ENCODE measurements at regions not wholly inside any gene's neighbourhood (a gene's known extent, or its start where the extent isn't known, plus 50 kb on each side); places are given as distances from the start of the nearest gene placed in this dataset.

GRCh38 chr7:116148626-116149025, 61.7 kb upstream of the TES start:
- no peak overlapping the region for H3K9ac ChIP-seq
- no peak overlapping the region for H2AFZ ChIP-seq
- no peak overlapping the region for H3K4me3 ChIP-seq (ENCODE audit: low read depth, low read length)
- no peaks in the 10 kb centered on the region for H3K79me2 ChIP-seq
- H3K4me2 ChIP-seq (ENCODE audit: low read length): no peak overlapping the region
- TF ChIP-seq CTCF (IDR thresholded peaks at IDR 0.05): no peak
- H3K4me1 ChIP-seq: no peaks in the 10 kb centered on the region
- H3K36me3 ChIP-seq (ENCODE audit: control insufficient read depth, insufficient read depth, low read length): no peaks in the 10 kb centered on the region
- no peak overlapping the region for H3K27ac ChIP-seq
- H3K27me3 ChIP-seq (ENCODE audit: control insufficient read depth, insufficient read depth, low read length): no peaks in the 10 kb centered on the region
- H3K9me3 ChIP-seq (ENCODE audit: control insufficient read depth, low read length): no peaks in the 10 kb centered on the region

DNA sequence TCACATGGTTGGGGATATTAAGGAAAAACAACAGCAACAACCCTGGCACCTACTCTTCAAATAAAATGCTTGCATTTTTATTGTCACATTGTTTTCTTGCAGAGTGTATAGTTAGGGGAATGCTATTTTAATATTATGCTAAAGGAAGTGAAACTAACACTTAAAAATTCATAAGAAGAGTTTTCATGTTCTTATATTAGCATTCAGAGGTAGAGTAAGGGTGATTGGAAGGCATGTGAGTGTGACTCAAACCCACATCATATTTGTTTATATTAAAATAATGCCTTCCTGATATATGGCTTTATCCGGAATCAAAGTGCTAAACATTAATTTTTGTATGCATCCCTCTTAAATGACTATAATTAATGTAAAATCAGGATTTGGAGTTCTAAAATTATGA, 59.8 kb upstream of the TES start:
- Histone ChIP-seq H3K36me3 (ENCODE audit: control insufficient read depth, insufficient read depth, low read length) (no peaks in the 10 kb centered on the region), H3K79me2 (no peaks in the 10 kb centered on the region), H3K4me1 (no peaks in the 10 kb centered on the region), H3K4me3 (ENCODE audit: low read depth, low read length) (no peak overlapping the region), H3K27ac (no peak overlapping the region), H2AFZ (no peak overlapping the region), H3K27me3 (ENCODE audit: control insufficient read depth, insufficient read depth, low read length) (no peaks in the 10 kb centered on the region), H3K9ac (no peak overlapping the region), H3K9me3 (ENCODE audit: control insufficient read depth, low read length) (no peaks in the 10 kb centered on the region), H3K4me2 (ENCODE audit: low read length) (no peak overlapping the region)
- TF ChIP-seq CTCF (IDR thresholded peaks at IDR 0.05): no peak

GRCh38 chr7:116152276-116152675, 58.1 kb upstream of the TES start:
- no peaks in the 10 kb centered on the region for H3K79me2 ChIP-seq
- H3K9me3 ChIP-seq (ENCODE audit: control insufficient read depth, low read length): no peaks in the 10 kb centered on the region
- no peak overlapping the region for H2AFZ ChIP-seq
- no peaks in the 10 kb centered on the region for H3K36me3 ChIP-seq (ENCODE audit: control insufficient read depth, insufficient read depth, low read length)
- no peak overlapping the region for H3K4me2 ChIP-seq (ENCODE audit: low read length)
- no peak overlapping the region for H3K27ac ChIP-seq
- H3K4me3 ChIP-seq (ENCODE audit: low read depth, low read length): no peak overlapping the region
- no peak overlapping the region for H3K9ac ChIP-seq
- no peaks in the 10 kb centered on the region for H3K4me1 ChIP-seq
- TF ChIP-seq CTCF (IDR thresholded peaks at IDR 0.05): no peak
- no peaks in the 10 kb centered on the region for H3K27me3 ChIP-seq (ENCODE audit: control insufficient read depth, insufficient read depth, low read length)

DNA sequence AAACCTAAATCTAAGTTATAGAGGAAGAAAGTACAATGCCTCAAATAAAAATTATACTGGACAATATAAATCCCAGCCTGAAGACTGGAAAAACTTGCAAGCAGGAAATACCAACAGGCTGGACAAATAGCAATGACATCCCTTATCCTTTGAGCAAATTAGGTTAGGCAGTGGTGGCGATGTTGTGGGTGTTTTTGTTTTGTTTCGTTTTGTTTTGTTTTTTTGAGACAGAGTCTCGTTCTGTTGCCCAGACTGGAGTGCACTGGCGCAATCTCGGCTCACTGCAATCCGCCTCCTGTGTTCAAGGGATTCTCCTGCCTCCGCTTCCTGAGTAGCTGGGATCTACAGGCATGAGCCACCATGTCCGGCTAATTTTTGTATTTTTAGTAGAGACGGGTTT, 57.3 kb upstream of the TES start:
- no peak for TF ChIP-seq CTCF (IDR thresholded peaks at IDR 0.05)
- Histone ChIP-seq H3K36me3 (ENCODE audit: control insufficient read depth, insufficient read depth, low read length) (no peaks in the 10 kb centered on the region), H3K27me3 (ENCODE audit: control insufficient read depth, insufficient read depth, low read length) (no peaks in the 10 kb centered on the region), H3K4me1 (no peaks in the 10 kb centered on the region), H3K27ac (no peak overlapping the region), H3K4me3 (ENCODE audit: low read depth, low read length) (no peak overlapping the region), H3K4me2 (ENCODE audit: low read length) (no peak overlapping the region), H3K79me2 (no peaks in the 10 kb centered on the region), H3K9me3 (ENCODE audit: control insufficient read depth, low read length) (no peaks in the 10 kb centered on the region), H3K9ac (no peak overlapping the region), H2AFZ (no peak overlapping the region)

GRCh38 chr7:116159711-116160110, 50.6 kb upstream of the TES start:
- H2AFZ ChIP-seq: no peak overlapping the region
- no peaks in the 10 kb centered on the region for H3K4me1 ChIP-seq
- no peak overlapping the region for H3K4me3 ChIP-seq (ENCODE audit: low read depth, low read length)
- H3K79me2 ChIP-seq: no peaks in the 10 kb centered on the region
- H3K4me2 ChIP-seq (ENCODE audit: low read length): no peak overlapping the region
- H3K27ac ChIP-seq: no peak overlapping the region
- no peaks in the 10 kb centered on the region for H3K9me3 ChIP-seq (ENCODE audit: control insufficient read depth, low read length)
- no peaks in the 10 kb centered on the region for H3K36me3 ChIP-seq (ENCODE audit: control insufficient read depth, insufficient read depth, low read length)
- H3K9ac ChIP-seq: no peak overlapping the region
- no peaks in the 10 kb centered on the region for H3K27me3 ChIP-seq (ENCODE audit: control insufficient read depth, insufficient read depth, low read length)
- TF ChIP-seq CTCF (IDR thresholded peaks at IDR 0.05): no peak

Data from parathyroid adenoma (tissue), 2 donors.